Esophagus squamous epithelium (tissue), 4 donors: ENCODE measurements at regions not wholly inside any gene's neighbourhood (a gene's known extent, or its start where the extent isn't known, plus 50 kb on each side); places are given as distances from the start of the nearest gene placed in this dataset.

Experiments used
- POLR2A ChIP-seq, 4 donors: fragments of 450-650 bp; IDR thresholded peaks; one replicate each; pipeline ENCODE4 v1.6.1; 2017; ENCODE audit warnings: antibody characterized with exemption in 4 of 4, mild to moderate bottlenecking in 4 of 4, moderate library complexity in 3 of 4
- TF ChIP-seq, protein P1 (sequence below), 6 experiments: fragments of 450-650 bp in 4 of 6; fragments of 200-600 bp in 2 of 6; sonication (generic) in 2 of 6; IDR thresholded peaks; one replicate each; pipeline ENCODE4 v1.5.1; 2016 to 2019; ENCODE audit warnings: antibody characterized with exemption in 6 of 6, mild to moderate bottlenecking in 4 of 6, moderate library complexity in 4 of 6

DNA sequence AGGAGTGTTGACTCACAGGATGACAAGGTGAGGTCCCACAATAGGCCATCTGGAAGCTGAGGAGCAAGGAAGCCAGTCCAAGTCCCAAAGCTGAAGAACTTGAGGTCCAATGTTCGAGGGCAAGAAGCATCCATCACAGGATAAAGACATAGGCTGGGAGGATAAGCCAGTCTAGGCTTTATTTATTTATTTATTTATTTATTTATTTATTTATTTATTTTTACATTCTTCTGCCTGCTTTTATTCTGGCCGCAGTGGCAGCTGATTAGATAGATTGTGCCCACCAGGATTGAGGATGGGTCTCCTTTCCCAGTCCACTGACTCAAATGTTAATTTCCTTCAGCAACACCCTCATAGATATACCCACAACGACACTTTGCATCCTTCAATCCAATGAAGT is 472.2 kb upstream of the DPPA4 start:
- TF ChIP-seq, protein P1, sequence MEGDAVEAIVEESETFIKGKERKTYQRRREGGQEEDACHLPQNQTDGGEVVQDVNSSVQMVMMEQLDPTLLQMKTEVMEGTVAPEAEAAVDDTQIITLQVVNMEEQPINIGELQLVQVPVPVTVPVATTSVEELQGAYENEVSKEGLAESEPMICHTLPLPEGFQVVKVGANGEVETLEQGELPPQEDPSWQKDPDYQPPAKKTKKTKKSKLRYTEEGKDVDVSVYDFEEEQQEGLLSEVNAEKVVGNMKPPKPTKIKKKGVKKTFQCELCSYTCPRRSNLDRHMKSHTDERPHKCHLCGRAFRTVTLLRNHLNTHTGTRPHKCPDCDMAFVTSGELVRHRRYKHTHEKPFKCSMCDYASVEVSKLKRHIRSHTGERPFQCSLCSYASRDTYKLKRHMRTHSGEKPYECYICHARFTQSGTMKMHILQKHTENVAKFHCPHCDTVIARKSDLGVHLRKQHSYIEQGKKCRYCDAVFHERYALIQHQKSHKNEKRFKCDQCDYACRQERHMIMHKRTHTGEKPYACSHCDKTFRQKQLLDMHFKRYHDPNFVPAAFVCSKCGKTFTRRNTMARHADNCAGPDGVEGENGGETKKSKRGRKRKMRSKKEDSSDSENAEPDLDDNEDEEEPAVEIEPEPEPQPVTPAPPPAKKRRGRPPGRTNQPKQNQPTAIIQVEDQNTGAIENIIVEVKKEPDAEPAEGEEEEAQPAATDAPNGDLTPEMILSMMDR (IDR thresholded peaks at IDR 0.05), result no peak
- no peak for TF ChIP-seq POLR2A (IDR thresholded peaks at IDR 0.05)
